ENCODE measurements at regions not wholly inside any gene's neighbourhood (a gene's known extent, or its start where the extent isn't known, plus 50 kb on each side); places are given as distances from the start of the nearest gene placed in this dataset.

- FAIRE-seq = no peak
- no peak for DNase-seq (ENCODE audit: low spot score)
Observed at GRCh38 chr1:96474985-96475743, 246.4 kb upstream of the PTBP2 start.

DNA sequence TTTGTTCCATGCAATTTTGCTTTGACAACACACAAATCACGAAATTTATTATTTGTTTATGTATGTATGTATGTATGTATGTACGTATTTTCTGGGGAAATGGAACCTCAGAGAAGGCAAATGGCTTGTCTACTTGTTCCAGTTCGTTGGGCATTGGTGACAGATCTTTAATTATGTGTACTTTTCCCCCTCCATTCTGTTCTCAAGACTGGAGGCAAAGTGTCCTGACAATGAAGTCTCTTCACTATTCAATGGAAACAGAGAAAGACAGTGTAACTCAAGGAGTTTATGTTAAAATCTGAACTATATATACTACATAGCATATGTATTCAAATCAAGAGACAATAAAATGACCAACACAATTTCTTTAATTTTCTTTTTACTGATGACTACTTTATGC lies 245.7 kb upstream of the PTBP2 start:
- no peak for FAIRE-seq
- DNase-seq (ENCODE audit: low spot score) = no peak

DNA sequence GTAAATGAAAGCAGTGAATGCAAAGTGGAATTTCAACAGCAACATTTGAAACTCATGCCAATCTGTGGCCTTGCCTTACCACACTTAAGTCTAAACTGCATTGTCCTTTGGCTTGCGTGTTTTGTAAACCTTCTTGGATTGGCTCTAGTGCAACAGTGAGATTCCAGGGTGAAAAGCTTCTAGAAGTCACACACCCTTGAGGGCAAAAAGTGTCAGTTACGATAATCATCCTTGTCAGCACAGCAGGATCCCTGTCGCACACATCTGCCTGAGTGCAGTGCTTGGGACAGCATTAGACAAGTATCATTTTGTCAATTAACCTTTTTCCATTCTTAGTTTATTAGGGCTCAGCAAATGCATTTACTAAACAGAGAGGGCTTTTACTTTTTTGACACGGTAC lies 243.4 kb upstream of the PTBP2 start:
- FAIRE-seq (no peak), DNase-seq (ENCODE audit: low spot score) (no peak)

DNA sequence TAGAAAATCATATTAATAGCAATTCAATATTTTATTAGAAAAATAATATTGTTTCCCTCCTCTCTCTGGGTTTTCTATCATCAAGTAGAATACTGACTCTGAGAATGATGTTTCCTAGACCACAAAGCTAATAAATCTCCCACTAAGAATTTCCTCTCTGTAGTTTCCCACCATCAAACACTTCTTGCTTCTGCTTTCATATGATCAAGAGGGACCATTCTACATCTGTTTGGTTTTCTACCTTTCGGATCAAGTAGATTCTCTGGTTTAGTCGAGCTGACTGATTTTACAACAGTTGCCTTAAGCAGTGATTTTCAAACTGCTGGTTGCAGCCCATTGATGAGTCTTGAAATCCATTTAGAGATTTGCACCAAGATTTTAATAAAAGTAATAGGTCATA lies 240.2 kb upstream of the PTBP2 start:
- FAIRE-seq (no peak), DNase-seq (ENCODE audit: low spot score) (no peak)

- FAIRE-seq (no peak), DNase-seq (ENCODE audit: low spot score) (no peak)
Observed at GRCh38 chr1:96482616-96483015, 239.0 kb upstream of the PTBP2 start.

GRCh38 chr1:96487394-96487793 lies 234.2 kb upstream of the PTBP2 start:
- FAIRE-seq (no peak), DNase-seq (ENCODE audit: low spot score) (no peak)

DNA sequence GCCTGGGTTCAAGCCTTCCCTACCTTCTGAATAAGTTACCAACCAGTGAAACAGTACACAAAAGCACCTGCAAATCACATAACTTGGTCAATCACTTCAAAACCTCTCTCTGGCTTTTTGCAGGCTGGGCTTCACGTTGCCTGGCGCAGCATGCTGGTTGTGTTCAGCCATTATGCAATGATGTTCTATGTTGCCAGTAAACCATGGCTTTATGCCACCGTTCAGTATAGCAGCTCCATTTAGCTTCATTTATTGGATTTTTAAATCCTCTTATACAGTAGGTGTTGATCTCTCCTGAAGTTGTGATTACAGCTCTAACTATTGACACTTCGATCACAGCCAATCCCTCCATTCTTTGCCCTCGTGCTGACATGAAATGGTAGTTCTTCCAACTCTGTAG lies 233.6 kb upstream of the PTBP2 start:
- no peak for FAIRE-seq
- no peak for DNase-seq (ENCODE audit: low spot score)

- FAIRE-seq (no peak), DNase-seq (ENCODE audit: low spot score) (no peak)
Observed at GRCh38 chr1:96488777-96489176, 232.8 kb upstream of the PTBP2 start.

GRCh38 chr1:96492236-96492635 lies 229.3 kb upstream of the PTBP2 start:
- FAIRE-seq (no peak), DNase-seq (ENCODE audit: low spot score) (no peak)

DNA sequence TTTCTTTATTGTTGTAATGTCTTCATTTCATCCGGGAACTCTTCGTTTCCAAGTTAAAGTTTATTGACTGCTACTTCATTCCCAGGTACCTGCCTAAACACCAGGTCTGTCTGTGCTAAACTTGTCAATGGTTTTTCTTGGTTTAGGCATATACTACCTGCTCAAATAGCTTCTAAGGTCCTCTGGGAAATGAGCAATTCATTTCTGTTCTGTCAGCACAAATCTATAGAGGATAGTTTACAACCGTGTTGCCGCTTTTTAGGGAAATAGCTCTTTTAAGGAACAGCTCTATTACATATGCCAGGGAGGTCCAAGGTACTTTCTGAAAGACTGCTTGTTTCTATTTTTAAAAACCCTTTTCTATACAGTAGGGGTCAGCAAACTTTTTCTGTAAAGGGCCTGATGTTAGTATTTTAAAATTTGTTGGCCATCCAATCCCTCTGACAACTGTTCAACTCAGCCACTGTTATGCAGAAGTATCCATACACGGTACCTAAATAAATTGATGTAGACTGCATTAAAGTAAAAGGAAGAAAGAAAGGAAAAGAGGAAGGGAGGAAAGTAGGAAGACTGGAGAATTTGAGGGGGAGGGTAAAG lies 222.7 kb upstream of the PTBP2 start:
- DNase-seq (ENCODE audit: low spot score) (no peak), FAIRE-seq (no peak)

DNA sequence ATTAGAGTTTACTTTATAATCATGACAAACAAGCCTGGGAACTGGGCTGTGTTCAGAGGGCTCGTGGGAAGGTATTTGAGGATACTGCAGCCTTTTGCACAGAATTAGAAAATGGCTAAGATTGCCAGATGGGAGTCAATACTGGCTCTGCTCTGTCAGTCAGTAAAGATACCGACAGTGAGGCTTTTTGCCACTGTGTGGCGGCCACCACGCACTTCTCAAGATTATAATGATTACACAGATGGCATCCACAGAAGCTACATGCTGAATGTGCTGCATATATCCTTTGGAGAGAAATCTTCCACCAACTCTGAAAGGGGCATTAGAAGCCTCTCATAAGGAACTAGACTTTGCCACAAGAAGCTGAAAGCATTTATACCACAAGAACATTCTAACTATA lies 213.4 kb upstream of the PTBP2 start:
- no peak for FAIRE-seq
- DNase-seq (ENCODE audit: low spot score) = no peak

GRCh38 chr1:96509339-96509738 lies 212.2 kb upstream of the PTBP2 start:
- FAIRE-seq = no peak
- no peak for DNase-seq (ENCODE audit: low spot score)

GRCh38 chr1:96509951-96510350 lies 211.6 kb upstream of the PTBP2 start:
- no peak for DNase-seq (ENCODE audit: low spot score)
- FAIRE-seq = no peak

DNA sequence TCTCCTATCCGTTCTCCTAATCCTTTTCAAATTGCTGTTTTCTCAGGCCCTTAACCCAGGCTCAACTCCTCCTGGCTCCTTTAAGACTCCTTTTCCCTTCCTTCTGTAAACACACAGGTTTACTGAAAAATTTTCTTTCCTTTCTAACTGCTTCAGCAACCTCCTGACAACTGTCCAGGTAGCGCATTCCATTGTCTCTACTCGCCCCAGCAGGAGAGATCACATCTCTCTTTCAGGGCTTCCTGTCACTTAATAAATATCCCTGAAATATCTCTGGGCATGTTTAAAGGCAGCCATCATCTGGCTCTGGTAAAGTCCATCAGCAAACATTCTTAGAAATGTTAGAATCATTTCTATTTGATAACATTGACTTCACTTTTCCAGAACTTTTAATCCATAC lies 211.2 kb upstream of the PTBP2 start:
- DNase-seq (ENCODE audit: low spot score) (no peak), FAIRE-seq (no peak)

DNA sequence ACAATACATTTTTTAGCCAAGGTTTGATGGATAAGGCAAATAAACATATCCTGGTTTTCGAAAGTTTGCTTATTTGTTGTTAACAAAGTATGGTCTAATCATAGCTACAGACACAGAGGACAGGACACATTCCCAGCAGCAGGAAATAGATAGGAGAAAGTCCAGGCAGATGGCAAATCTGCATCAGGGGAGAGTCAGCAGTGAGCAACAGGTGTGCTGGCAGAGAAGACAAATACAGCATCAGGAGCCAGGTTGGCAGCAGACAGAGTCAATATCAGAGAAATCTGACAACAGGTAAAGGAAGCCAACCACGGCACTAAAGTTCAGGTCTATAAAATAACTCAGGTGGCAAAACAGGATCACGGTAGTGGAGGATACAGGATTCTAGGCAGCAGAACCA lies 210.7 kb upstream of the PTBP2 start:
- no peak for DNase-seq (ENCODE audit: low spot score)
- no peak for FAIRE-seq

- no peak for DNase-seq (ENCODE audit: low spot score)
- FAIRE-seq = no peak
Observed at GRCh38 chr1:96513136-96513535, 208.4 kb upstream of the PTBP2 start.

GRCh38 chr1:96515430-96515829 lies 206.2 kb upstream of the PTBP2 start:
- no peak for DNase-seq (ENCODE audit: low spot score)
- no peak for FAIRE-seq

- FAIRE-seq (no peak), DNase-seq (ENCODE audit: low spot score) (no peak)
Observed at GRCh38 chr1:96515925-96516324, 205.7 kb upstream of the PTBP2 start.

DNA sequence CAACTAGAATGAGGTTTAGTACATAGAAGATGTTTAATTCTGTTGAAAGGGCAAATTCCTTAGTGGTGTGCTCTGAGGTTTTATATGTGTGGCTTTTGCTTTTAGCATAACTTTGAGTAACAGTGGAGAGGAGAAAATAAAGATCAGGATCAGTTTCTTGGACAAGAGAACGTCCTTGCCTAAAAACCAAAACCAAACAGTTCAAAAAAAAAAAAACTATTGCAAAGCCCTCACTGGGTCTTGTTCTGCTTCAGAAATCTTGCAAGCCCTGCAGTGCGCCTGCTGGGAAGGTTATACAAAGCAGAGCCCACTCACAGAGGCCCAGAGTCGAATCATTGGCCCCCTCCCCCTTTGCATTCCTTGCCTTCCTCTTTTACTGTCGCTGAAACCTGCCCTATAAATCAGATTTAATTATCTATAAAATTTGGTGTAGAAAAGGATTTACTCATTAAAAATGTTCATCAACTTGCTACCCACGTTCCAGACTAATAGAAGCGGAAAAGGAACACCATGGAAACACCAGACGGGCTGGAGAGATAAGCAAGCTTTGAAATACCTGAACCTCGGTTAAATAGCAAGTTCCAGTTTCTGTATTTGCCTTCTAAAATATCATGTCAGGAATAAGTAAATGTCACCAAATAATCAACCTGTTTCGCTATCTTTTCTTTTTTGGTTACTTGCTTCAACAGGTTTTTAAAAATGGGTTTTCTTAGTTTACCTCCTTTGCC lies 201.6 kb upstream of the PTBP2 start:
- DNase-seq (ENCODE audit: low spot score) (no peak), FAIRE-seq (no peak)

DNA sequence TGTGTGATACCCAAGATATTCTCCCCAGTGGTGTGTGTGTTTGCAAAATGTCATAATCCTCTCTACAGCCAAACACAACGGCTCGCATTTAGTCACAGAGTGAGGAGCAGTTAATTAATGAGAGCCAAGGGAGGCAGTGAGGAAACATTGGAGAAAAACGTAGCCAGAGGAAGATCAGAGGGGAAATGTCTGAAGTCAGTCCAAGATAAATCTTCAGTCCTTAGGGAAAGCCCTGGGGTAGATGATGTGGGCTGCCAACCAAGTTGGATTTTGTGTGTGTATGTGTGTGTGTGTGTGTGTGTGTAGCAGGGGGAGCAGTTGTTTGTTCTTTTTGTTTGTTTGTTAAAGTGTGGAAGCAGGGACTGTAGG lies 201.0 kb upstream of the PTBP2 start:
- DNase-seq (ENCODE audit: low spot score) = no peak
- no peak for FAIRE-seq

DNA sequence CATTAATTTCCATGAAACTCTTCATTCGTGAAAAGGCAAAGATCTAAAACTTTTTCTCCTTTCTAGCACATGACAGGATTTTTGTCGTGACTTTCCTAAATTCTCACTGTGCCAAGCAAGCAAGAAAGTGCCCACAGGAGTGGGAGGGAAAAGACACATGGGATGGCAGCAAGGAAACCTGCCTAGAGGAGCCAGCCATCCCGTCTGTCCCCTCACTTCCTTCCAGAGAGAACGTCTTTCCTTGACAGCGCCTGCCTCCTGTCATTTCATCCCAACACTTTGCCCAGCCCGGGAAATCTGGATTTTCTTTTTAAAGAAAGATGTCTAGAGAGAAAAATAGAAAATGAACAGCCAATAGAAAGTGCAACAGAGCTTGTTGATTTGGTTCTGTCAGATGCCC lies 200.6 kb upstream of the PTBP2 start:
- DNase-seq (ENCODE audit: low spot score) (no peak), FAIRE-seq (no peak)

DNA sequence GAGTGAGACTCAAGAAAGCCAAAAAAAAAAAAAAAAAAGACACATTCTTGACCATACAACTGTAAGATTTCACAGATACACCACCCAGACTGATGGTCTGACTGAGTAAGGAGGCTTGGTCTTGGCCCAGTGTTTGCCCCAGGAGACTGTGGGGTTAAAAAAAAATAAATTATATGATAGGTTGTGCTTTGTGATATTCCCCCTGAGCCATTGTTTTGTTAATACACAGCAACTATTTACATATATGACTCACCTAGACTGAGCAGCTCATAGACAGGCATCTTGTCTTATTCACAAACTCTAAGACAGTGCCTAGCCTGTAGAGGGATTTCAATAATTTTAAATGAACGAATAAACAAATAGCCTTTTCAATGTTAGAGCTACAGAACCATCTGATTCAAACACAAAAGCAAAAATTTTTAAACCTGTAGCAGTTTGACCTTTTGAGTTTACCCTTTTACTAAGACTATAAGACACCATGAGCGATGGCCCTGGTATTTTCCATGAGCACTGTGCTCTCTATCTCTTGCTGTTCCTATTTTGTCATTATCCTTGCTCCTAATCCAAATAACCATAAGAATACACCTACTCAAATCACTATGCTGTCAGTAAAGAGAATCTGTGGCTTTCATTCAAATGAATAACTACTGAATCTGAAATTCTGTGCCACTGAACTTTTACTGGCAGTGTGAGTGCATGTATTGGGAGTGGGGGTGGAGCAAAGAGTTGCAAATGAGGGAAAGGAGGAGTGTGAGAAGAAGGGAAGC lies 199.4 kb upstream of the PTBP2 start:
- peak; percentile 42 for DNase-seq (ENCODE audit: low spot score)

More for the DNA sequence above, 199.4 kb upstream of the PTBP2 start:
- FAIRE-seq = no peak

Data from RCC 7860 (cell line).